HG03521 (cell line): ENCODE measurements at regions not wholly inside any gene's neighbourhood (a gene's known extent, or its start where the extent isn't known, plus 50 kb on each side); places are given as distances from the start of the nearest gene placed in this dataset.

Source experiments
- ATAC-seq: cut with Tn5 transposase; IDR thresholded peaks from one replicate; pipeline ENCODE4 v1.9.1; 2021; ENCODE audit warnings: mild to moderate bottlenecking, moderate library complexity; ENCODE audit not compliant: unreplicated experiment

DNA sequence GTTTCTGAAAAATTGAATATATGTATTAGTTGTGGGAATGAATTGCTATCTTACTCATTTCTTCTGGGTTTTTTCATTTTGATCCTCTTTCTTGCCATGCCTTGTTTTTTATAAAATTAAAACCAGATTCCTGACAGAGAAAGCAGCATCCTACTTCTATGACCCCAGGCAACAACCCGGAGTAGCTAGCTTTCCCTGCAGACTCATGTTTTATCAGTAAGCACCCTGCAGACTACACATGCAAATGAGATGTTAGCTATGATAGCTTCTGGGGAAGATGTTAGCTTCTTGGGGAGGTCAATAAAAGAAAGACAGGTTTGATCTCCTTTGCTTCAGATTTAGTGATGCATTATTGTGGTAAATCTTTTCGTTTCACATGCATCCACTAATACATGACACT is 1598.6 kb downstream of the SLITRK5 start:
- no peak for ATAC-seq

DNA sequence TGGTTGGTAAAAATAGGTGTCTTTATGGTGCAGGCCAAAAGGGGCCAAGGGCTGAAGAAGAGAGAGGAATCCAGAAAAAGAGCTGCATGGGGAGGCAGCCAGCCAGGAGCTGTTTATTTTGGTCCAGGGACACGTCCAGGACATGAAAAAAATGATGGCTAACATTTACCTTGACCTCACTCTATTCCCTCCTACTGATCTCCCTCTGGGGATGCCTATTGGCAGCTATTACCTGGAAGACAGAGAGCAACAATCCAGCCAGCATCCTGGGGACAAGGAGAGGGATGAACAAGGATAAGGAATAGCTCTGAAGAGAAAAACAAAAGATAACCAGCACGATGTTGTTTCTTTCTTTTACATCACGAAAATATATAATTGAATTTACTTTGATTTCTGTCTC is 1599.6 kb downstream of the SLITRK5 start:
- no peak for ATAC-seq

- ATAC-seq: no peak
Measured at GRCh38 chr13:89279374-89279773, 1608.2 kb downstream of the SLITRK5 start.

GRCh38 chr13:89281331-89281730 is 1610.2 kb downstream of the SLITRK5 start:
- no peak for ATAC-seq

DNA sequence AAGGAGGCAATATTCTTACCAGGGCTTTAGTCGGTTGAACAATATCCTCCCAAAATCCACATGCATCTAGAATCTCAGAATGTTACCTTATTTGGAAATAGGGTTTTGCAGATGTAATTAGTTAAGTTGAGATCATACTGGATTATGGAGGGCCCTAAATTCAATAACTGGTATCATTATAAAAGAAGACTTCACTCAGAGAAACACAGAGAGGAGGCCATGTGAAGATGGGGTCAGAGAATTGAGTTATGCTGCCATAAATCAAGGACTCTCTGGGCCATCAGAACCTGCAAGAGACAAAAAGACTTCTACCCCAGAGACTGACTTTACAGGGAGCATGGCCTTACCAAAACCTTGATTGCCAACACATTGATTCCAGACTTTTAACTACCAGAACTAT is 1611.1 kb downstream of the SLITRK5 start:
- no peak for ATAC-seq

GRCh38 chr13:89287381-89287780 is 1616.2 kb downstream of the SLITRK5 start:
- no peak for ATAC-seq

GRCh38 chr13:89294115-89294867 is 1623.1 kb downstream of the SLITRK5 start:
- no peak for ATAC-seq

DNA sequence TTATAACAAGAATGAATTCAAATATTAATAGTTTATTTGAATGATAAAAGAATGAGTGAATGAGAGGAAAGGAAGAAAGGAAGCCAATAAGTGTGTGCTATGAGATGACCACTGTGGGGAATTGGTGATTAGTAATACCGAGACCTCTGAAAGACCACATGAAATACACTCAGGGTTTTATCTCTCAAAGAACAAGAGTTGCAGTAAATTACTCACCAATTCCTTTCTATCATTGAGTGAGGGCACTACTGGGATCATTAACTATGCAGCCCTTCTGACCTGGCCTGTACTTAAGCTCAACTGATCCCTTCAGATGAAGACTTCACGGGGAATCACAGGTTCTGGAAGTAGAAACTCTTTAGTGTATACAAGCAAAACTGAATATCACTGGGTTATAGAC is 1636.1 kb downstream of the SLITRK5 start:
- no peak for ATAC-seq

DNA sequence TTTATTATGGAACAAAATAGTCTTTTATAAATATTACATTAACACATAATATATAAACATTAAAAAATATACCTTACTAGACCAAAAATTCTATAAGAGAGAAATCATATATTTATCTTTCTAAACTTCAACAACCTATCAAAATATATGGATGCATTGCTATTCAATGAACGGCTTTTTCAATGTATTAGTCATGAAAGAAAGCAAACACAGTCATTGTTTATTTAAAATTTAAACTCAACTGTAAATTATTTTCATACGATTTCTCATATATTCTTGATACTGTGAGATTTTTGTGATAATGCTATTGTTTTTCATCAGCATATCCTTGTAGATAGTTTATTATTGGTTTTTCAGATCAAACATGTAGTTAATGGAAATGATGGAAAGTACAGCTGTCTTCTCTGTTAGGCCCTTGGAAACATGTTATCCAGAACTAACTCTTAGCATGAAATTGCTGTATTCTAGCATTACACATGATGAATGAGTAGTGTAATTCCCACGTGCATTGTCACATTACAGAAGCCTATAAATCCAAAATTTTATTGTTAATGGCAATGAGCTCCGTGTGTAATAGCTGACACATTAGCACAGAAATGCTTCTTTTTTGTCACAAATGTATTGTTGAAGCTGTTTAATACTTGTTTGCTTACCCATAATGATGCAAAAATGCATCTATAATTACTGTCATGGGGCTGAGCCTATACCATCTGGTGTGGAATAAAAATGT is 1639.9 kb downstream of the SLITRK5 start:
- ATAC-seq: no peak

GRCh38 chr13:89315287-89315686 is 1644.1 kb downstream of the SLITRK5 start:
- ATAC-seq: no peak

GRCh38 chr13:89322466-89322865 is 1651.3 kb downstream of the SLITRK5 start:
- ATAC-seq: no peak

- ATAC-seq: no peak
Measured at GRCh38 chr13:89324582-89324981, 1653.4 kb downstream of the SLITRK5 start.

DNA sequence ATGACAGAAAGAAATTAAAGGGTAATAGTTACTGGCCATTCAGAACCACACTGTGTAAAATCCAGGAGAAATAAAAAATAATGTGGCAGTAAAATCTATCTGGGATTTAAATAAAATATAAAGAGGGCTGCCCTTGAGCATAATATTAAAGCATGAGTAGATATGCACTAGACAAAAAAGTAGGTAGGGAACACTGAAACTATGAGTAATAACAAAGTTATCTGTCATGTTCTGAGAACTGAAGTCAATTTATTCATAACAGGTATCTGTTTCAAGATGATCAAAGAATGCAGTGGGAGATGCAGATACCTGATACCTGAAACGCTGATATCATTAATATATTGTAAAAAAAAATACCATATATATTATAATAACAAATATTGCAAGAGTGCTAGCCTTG is 1672.0 kb downstream of the SLITRK5 start:
- ATAC-seq: no peak

DNA sequence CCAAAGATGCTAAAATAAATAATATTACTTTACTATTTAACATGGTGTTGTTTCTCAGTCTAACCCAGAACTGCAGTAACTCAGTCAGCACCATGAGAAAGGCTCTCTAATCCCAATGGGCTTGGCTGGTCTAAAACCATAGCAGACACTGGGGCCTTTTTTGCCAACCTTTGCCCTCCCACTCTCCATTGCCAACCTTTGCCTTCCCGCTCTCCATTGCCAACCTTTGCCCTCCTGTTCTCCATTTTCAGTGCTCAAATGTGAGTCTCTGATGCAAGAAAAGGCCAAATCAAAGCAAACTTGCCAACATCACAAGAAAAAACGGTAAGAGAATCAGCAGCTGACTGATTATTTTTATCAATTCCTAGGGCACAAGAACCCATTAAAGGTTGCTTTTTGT is 1681.2 kb downstream of the SLITRK5 start:
- no peak for ATAC-seq

GRCh38 chr13:89361909-89362308 is 1690.7 kb downstream of the SLITRK5 start:
- ATAC-seq: no peak

DNA sequence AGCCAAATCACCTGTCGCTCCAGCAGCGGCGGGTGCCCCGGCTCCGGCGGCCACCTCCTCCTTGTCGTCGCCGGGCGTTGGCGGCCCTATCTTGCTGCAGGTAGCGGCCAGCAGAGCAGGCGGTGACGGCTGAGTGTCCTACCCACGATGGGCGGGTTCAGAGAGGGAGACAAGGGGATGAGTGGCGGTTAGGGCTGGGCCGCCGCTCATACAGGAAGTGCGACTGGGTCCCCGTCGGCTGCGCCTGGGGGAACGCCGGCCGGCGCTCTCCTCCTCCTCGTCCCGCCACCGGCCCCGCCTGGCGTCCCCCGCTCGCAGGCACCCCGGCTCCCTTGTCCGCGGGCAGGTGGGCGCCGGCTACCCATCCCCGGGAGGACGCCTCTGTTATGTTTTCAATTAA is 1692.0 kb downstream of the SLITRK5 start:
- ATAC-seq: no peak

- no peak for ATAC-seq
Measured at GRCh38 chr13:89372193-89372592, 1701.0 kb downstream of the SLITRK5 start.

DNA sequence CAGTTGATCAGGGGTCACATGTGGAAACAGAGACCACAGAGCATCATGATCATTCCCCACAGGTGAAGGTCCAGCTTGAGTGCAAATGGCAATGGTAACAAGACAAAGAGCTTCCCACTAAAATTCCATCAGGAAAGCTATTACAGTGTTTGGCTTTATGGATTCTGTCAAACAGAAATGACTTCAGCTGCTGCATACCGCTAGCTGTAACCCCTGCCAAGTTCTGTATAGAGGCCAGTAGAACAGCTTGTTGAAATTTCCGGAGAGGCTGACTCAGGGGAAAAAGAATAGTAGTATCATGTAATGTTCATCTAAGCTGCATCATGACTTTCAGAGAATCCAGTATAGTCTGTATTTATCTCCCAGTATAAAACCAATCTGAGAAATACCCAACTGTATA is 1704.7 kb downstream of the SLITRK5 start:
- no peak for ATAC-seq

- ATAC-seq: no peak
Measured at GRCh38 chr13:89380101-89380500, 1708.9 kb downstream of the SLITRK5 start.

DNA sequence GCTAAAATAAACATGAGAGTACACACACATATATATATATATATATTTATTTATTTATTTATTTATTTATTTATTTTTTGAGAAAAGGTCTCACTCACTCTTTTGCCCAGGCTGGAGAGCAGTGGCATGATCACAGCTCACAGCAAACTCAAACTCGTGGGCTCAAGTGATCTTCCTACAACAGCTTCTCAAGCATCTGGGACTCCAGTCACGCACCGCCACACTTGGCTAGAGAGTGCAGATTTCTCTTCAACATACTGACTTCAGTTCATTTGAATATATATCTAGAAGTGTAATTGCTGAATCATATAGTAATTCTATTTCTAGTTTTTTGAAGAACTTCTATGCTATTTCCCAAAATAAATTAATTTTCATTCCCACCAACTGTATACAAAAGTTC is 1711.8 kb downstream of the SLITRK5 start:
- ATAC-seq: no peak

DNA sequence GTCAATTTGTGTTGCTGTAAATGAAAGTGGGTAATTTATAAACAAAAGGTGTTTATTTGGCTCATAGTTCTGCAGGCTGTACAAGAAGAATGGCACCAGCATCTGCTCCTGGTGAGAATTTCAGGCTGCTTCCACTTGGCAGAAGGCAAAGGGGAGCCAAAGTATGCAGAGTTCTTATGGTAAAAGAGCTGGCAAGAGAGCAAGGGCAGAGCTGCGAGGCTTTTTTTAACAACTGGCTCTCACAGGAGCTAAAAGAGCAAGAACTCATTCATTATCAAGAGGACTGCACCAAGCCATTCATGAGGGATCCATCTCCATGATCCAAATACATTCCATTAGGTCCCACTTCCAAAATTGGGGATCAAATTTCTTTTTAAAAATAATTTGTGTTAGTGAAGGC is 1712.7 kb downstream of the SLITRK5 start:
- ATAC-seq: no peak

GRCh38 chr13:89393758-89394304 is 1722.7 kb downstream of the SLITRK5 start:
- no peak for ATAC-seq
